ENCODE measurements at regions not wholly inside any gene's neighbourhood (a gene's known extent, or its start where the extent isn't known, plus 50 kb on each side); places are given as distances from the start of the nearest gene placed in this dataset.

DNA sequence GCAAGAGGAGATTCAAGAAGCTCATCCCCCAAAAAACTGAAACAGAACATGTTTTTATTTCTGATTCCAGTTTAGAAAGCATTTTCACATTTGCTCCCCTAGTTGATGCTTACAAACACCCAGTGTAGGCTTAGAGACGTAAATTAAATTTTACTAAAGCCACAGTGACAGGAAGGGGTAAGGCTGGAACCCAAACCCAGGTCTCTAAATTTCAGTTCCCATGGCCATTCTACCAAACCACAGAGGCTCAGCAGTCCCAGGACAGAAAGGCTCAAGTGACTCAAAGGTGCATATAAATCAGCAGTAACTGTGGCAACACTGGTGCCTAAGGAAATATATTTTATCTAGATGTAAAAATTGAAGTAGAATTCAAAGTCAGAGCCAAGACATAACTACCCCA is 128.7 kb downstream of the CEP120 start:
- TF ChIP-seq, protein P1, sequence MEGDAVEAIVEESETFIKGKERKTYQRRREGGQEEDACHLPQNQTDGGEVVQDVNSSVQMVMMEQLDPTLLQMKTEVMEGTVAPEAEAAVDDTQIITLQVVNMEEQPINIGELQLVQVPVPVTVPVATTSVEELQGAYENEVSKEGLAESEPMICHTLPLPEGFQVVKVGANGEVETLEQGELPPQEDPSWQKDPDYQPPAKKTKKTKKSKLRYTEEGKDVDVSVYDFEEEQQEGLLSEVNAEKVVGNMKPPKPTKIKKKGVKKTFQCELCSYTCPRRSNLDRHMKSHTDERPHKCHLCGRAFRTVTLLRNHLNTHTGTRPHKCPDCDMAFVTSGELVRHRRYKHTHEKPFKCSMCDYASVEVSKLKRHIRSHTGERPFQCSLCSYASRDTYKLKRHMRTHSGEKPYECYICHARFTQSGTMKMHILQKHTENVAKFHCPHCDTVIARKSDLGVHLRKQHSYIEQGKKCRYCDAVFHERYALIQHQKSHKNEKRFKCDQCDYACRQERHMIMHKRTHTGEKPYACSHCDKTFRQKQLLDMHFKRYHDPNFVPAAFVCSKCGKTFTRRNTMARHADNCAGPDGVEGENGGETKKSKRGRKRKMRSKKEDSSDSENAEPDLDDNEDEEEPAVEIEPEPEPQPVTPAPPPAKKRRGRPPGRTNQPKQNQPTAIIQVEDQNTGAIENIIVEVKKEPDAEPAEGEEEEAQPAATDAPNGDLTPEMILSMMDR (IDR thresholded peaks at IDR 0.05), result no peak
- TF ChIP-seq EP300 (IDR thresholded peaks at IDR 0.05), result no peak

Measured in upper lobe of left lung (tissue), 4 donors.